ENCODE measurements at regions not wholly inside any gene's neighbourhood (a gene's known extent, or its start where the extent isn't known, plus 50 kb on each side); places are given as distances from the start of the nearest gene placed in this dataset.

DNA sequence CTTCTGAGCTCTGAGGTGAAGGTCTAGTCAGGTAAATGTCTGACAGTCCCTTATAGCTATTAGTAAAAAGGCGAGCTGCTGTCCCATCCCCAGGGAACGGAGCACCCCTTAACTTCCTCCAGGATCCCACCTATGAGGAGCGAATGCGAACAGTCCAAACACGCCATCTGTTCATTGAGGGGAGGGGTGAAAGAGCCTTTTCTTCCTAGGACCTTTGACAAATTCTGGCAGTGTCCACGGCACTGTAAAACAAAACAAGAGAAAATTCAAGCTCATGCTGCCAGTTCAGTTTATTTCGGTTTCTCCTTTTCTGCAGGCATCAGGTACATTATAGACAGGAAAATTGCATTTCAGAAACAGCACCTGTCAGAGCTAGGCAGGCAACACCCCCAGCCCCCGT, 253.8 kb upstream of the CADM1 start:
- no peaks in the 10 kb centered on the region for H3K36me3 ChIP-seq (ENCODE audit: control insufficient read depth, insufficient read depth, low read length)
- H3K9me3 ChIP-seq (ENCODE audit: control insufficient read depth, insufficient read depth, low read depth, low read length) = no peaks in the 10 kb centered on the region
- intact Hi-C loops (cut with micrococcal nuclease; ENCODE audit: unreplicated experiment) = no loop called here
- H3K27ac ChIP-seq (ENCODE audit: low read length) = no peak overlapping the region
- H3K4me3 ChIP-seq (ENCODE audit: low read depth in 2 of 2, low read length in 2 of 2) = no peak overlapping the region
- CTCF ChIA-PET = no interaction called here
- no TSS peak for BruUV-seq (replicated peaks)
- in situ Hi-C loops (cut with HindIII; ENCODE audit: low pct_unique_long_range_greater_than_20kb, low sequenced_read_pairs) = no loop called here
- DNase-seq (ENCODE audit: low read depth, low spot score) (no peak), ATAC-seq (no peak)
- peaks cover 3% of the 10 kb centered on the region; the same call in 1 of the 2 replicates for H3K27me3 ChIP-seq (ENCODE audit: control insufficient read depth, insufficient read depth, low read length)
- TF ChIP-seq POLR2AphosphoS5 (IDR thresholded peaks at IDR 0.05; ENCODE audit: low read depth, low read length) = no peak
- no peaks in the 10 kb centered on the region for H3K4me1 ChIP-seq (ENCODE audit: control insufficient read depth, insufficient read depth, low read length)
- POLR2A ChIA-PET = no interaction called here

DNA sequence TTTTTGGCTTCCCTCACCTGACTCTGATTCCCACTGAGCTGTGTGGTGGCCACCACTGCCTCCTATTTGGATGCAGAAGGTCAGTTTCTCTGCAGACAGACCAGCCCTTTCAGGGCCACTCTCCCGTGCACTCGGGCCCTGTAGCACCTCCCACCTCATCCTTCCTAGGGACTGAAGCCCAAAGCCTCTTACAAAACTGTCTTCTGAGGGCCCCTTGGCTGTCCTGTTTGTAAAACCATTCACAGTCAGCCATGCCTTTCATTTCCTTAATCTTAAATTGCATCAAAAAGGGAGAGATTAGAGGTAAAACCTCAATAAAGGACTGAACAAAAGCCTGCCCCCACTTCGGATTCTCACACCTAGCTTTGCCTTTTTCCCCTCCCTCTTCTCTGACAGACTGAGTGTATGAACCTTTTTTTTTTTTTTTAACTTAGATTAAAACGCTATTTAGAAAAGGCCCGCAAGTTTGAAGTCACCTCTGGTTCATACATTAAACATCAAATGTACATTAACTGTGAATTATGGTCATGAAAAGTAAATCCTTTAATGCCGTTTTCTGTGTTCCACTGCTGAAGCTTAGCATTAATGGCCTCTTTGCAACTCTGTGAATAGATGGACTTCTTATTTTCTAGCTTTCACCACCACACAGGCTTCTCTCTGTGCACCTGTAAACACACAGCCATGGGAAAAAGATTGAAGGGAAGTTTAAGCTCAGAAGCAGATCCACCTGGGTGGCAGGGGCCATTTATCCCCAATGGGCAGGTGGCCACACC, 247.2 kb upstream of the CADM1 start:
- no TSS peak for BruUV-seq (replicated peaks)
- intact Hi-C loops (cut with micrococcal nuclease; ENCODE audit: unreplicated experiment) = no loop called here
- Histone ChIP-seq H3K4me1 (ENCODE audit: control insufficient read depth, insufficient read depth, low read length) (no peaks in the 10 kb centered on the region), H3K27me3 (ENCODE audit: control insufficient read depth, insufficient read depth, low read length) (peaks cover 7% of the 10 kb centered on the region; the same call in 1 of the 2 replicates), H3K27ac (ENCODE audit: low read length) (no peak overlapping the region), H3K36me3 (ENCODE audit: control insufficient read depth, insufficient read depth, low read length) (no peaks in the 10 kb centered on the region), H3K9me3 (ENCODE audit: control insufficient read depth, insufficient read depth, low read depth, low read length) (no peaks in the 10 kb centered on the region), H3K4me3 (ENCODE audit: low read depth in 2 of 2, low read length in 2 of 2) (no peak overlapping the region)
- CTCF ChIA-PET = no interaction called here
- no peak for ATAC-seq
- TF ChIP-seq SIN3A (IDR thresholded peaks at IDR 0.05; ENCODE audit: borderline replicate concordance, insufficient read depth, low read depth, low read length) (no peak), POLR2AphosphoS5 (IDR thresholded peaks at IDR 0.05; ENCODE audit: low read depth, low read length) (no peak), TCF7L2 (IDR thresholded peaks at IDR 0.05; ENCODE audit: low read depth, low read length) (no peak)
- no peak for DNase-seq (ENCODE audit: low read depth, low spot score)
- in situ Hi-C loops (cut with HindIII; ENCODE audit: low pct_unique_long_range_greater_than_20kb, low sequenced_read_pairs) = no loop called here
- POLR2A ChIA-PET = no interaction called here

DNA sequence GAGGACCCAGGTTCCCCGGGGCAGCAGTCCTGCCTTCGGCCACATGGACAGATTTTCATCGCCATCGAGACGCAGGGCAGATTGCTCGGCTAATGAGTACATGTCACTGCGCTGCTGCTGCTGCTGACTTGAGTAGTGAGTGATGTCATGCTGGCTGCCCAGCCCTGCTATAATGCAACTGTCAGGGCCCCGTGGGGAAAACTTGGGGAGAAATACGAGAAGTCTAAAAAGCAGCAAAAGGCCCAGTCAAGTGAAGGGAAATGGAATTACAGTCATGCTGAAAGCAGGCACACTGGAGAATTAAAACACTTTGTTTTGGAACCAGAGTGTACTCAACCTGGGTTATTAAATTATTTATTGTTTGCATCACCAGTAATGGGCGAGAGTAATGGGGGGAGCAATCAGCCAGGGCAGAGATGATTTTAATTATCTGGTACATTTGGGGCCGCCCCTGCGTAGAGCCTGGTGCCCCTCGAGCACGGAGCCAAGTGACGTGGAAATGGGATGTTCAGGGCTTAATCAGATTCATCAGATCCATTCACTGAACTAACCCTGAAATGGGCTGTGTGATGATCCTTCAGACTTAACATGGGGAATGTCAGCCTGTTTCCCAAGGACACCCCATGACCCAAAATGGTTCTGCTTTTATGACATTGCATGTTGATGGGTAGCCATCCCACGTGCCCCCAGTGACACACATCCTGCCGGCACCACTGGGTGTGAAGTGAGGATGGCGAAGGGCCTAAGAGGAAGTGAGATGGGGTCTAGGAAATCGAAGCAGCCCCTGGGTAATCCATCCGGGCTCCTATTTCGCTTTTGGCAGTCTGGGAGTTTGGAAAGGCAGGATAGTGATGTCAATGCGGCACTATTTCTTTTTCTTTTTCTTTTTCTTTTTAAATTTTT, 241.6 kb upstream of the CADM1 start:
- TF ChIP-seq, protein P1, sequence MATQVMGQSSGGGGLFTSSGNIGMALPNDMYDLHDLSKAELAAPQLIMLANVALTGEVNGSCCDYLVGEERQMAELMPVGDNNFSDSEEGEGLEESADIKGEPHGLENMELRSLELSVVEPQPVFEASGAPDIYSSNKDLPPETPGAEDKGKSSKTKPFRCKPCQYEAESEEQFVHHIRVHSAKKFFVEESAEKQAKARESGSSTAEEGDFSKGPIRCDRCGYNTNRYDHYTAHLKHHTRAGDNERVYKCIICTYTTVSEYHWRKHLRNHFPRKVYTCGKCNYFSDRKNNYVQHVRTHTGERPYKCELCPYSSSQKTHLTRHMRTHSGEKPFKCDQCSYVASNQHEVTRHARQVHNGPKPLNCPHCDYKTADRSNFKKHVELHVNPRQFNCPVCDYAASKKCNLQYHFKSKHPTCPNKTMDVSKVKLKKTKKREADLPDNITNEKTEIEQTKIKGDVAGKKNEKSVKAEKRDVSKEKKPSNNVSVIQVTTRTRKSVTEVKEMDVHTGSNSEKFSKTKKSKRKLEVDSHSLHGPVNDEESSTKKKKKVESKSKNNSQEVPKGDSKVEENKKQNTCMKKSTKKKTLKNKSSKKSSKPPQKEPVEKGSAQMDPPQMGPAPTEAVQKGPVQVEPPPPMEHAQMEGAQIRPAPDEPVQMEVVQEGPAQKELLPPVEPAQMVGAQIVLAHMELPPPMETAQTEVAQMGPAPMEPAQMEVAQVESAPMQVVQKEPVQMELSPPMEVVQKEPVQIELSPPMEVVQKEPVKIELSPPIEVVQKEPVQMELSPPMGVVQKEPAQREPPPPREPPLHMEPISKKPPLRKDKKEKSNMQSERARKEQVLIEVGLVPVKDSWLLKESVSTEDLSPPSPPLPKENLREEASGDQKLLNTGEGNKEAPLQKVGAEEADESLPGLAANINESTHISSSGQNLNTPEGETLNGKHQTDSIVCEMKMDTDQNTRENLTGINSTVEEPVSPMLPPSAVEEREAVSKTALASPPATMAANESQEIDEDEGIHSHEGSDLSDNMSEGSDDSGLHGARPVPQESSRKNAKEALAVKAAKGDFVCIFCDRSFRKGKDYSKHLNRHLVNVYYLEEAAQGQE (IDR thresholded peaks at IDR 0.05; ENCODE audit: insufficient read depth in 1 of 2, low read depth in 2 of 2, low read length in 1 of 2) = no peak
- TF ChIP-seq SIN3A (IDR thresholded peaks at IDR 0.05; ENCODE audit: borderline replicate concordance, insufficient read depth, low read depth, low read length) (no peak), POLR2AphosphoS5 (IDR thresholded peaks at IDR 0.05; ENCODE audit: low read depth, low read length) (no peak)
- TF ChIP-seq, protein P2, sequence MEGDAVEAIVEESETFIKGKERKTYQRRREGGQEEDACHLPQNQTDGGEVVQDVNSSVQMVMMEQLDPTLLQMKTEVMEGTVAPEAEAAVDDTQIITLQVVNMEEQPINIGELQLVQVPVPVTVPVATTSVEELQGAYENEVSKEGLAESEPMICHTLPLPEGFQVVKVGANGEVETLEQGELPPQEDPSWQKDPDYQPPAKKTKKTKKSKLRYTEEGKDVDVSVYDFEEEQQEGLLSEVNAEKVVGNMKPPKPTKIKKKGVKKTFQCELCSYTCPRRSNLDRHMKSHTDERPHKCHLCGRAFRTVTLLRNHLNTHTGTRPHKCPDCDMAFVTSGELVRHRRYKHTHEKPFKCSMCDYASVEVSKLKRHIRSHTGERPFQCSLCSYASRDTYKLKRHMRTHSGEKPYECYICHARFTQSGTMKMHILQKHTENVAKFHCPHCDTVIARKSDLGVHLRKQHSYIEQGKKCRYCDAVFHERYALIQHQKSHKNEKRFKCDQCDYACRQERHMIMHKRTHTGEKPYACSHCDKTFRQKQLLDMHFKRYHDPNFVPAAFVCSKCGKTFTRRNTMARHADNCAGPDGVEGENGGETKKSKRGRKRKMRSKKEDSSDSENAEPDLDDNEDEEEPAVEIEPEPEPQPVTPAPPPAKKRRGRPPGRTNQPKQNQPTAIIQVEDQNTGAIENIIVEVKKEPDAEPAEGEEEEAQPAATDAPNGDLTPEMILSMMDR (IDR thresholded peaks at IDR 0.05) = no peak
- H3K4me3 ChIP-seq (ENCODE audit: low read depth in 2 of 2, low read length in 2 of 2) = no peak overlapping the region
- ChIA-PET POLR2A (no interaction called here), CTCF (no interaction called here)
- ATAC-seq = no peak
- no peaks in the 10 kb centered on the region; the same call in 1 of the 2 replicates for H3K27me3 ChIP-seq (ENCODE audit: control insufficient read depth, insufficient read depth, low read length)
- intact Hi-C loops (cut with micrococcal nuclease; ENCODE audit: unreplicated experiment) = no loop called here
- no peaks in the 10 kb centered on the region for H3K9me3 ChIP-seq (ENCODE audit: control insufficient read depth, insufficient read depth, low read depth, low read length)
- no TSS peak for BruUV-seq (replicated peaks)
- H3K4me1 ChIP-seq (ENCODE audit: control insufficient read depth, insufficient read depth, low read length) = no peaks in the 10 kb centered on the region
- DNase-seq (ENCODE audit: low read depth, low spot score) = no peak
- H3K27ac ChIP-seq (ENCODE audit: low read length) = no peak overlapping the region
- in situ Hi-C loops (cut with HindIII; ENCODE audit: low pct_unique_long_range_greater_than_20kb, low sequenced_read_pairs) = no loop called here
- no peaks in the 10 kb centered on the region for H3K36me3 ChIP-seq (ENCODE audit: control insufficient read depth, insufficient read depth, low read length)
